HepG2 (cell line): ENCODE measurements at regions not wholly inside any gene's neighbourhood (a gene's known extent, or its start where the extent isn't known, plus 50 kb on each side); places are given as distances from the start of the nearest gene placed in this dataset.

ENCODE experiments used
- ARHGAP35 ChIP-seq: sonication (generic); formaldehyde crosslinking; IDR thresholded peaks from 2 replicates; pipeline ENCODE4 v1.9.0; 2022; ENCODE audit warnings: mild to moderate bottlenecking, inconsistent platforms, moderate library complexity, missing genetic modification reagents, borderline replicate concordance
- BCL6 ChIP-seq: IDR thresholded peaks from 2 replicates; pipeline ENCODE4 v1.6.1; 2016; ENCODE audit warnings: missing genetic modification reagents, missing compliant biosample characterization
- BRF2 ChIP-seq: sonication (generic); formaldehyde crosslinking; IDR thresholded peaks from 2 replicates; pipeline ENCODE4 v1.8.1; 2022; ENCODE audit warnings: mild to moderate bottlenecking, missing genetic modification reagents
- ELF1 ChIP-seq: sonication (generic); formaldehyde crosslinking; IDR thresholded peaks from 2 replicates; pipeline ENCODE4 v1.4.0; 2020; ENCODE audit warnings: missing genetic modification reagents
- GTF3A ChIP-seq: sonication (generic); formaldehyde crosslinking; conservative IDR thresholded peaks from 2 replicates; pipeline ENCODE4 v1.4.0; 2020; ENCODE audit warnings: mild to moderate bottlenecking, missing genetic modification reagents
- HNF1B ChIP-seq: sonication (generic); formaldehyde crosslinking; IDR thresholded peaks from 2 replicates; pipeline ENCODE4 v1.5.1; 2020; ENCODE audit warnings: mild to moderate bottlenecking, moderate library complexity, missing genetic modification reagents
- HOXA5 ChIP-seq: sonication (generic); formaldehyde crosslinking; IDR thresholded peaks from 2 replicates; pipeline ENCODE4 v1.4.0; 2020; ENCODE audit warnings: missing genetic modification reagents
- HOXA7 ChIP-seq: sonication (generic); formaldehyde crosslinking; IDR thresholded peaks from 2 replicates; pipeline ENCODE4 v1.8.1; 2022; ENCODE audit warnings: mild to moderate bottlenecking, missing genetic modification reagents, moderate library complexity
- IKZF5 ChIP-seq: IDR thresholded peaks from 2 replicates; pipeline ENCODE4 v1.6.1; 2018; ENCODE audit warnings: missing genetic modification reagents, mild to moderate bottlenecking, missing compliant biosample characterization
- KMT2A ChIP-seq: sonication (generic); formaldehyde crosslinking; IDR thresholded peaks from 2 replicates; pipeline ENCODE4 v1.4.0; 2020; ENCODE audit warnings: missing genetic modification reagents
- MAZ ChIP-seq, 2 experiments: sonication (generic) in 1 of 2; formaldehyde crosslinking in 1 of 2; IDR thresholded peaks; 2 replicates each; pipeline versions ENCODE4 v1.5.0 to v1.6.1; 2012 to 2020; ENCODE audit warnings: low read depth in 2 of 2, mild to moderate bottlenecking in 2 of 2, borderline replicate concordance in 1 of 2, improper control_type of control experiment in 1 of 2, low read length in 1 of 2, missing genetic modification reagents in 1 of 2, moderate library complexity in 1 of 2
- MED1 ChIP-seq: sonication (generic); formaldehyde crosslinking; IDR thresholded peaks from 2 replicates; pipeline ENCODE4 v1.4.0; 2020; ENCODE audit warnings: missing genetic modification reagents
- PAF1 ChIP-seq: IDR thresholded peaks from 2 replicates; pipeline ENCODE4 v1.6.1; 2016; ENCODE audit warnings: missing genetic modification reagents, missing compliant biosample characterization
- PBX2 ChIP-seq: IDR thresholded peaks from 2 replicates; pipeline ENCODE4 v1.6.1; 2016; ENCODE audit warnings: control low read depth
- POGZ ChIP-seq: sonication (generic); formaldehyde crosslinking; IDR thresholded peaks from 2 replicates; pipeline ENCODE4 v1.4.0; 2020; ENCODE audit warnings: mild to moderate bottlenecking, missing genetic modification reagents
- RARA ChIP-seq: IDR thresholded peaks from 2 replicates; pipeline ENCODE4 v1.6.1; 2016; ENCODE audit warnings: missing genetic modification reagents, missing compliant biosample characterization
- SALL1 ChIP-seq: sonication (generic); formaldehyde crosslinking; IDR thresholded peaks from 2 replicates; pipeline ENCODE4 v1.8.0; 2022; ENCODE audit warnings: mild to moderate bottlenecking, missing genetic modification reagents
- SRSF4 ChIP-seq: fragments of 200-400 bp; formaldehyde crosslinking; IDR thresholded peaks from one replicate; pipeline ENCODE4 v1.6.1; 2018; ENCODE audit warnings: mild to moderate bottlenecking, low read depth, low read length, moderate library complexity; ENCODE audit not compliant: poor library complexity, severe bottlenecking
- ZBTB1 ChIP-seq: sonication (generic); formaldehyde crosslinking; IDR thresholded peaks from 2 replicates; pipeline ENCODE4 v1.4.0; 2020; ENCODE audit warnings: missing genetic modification reagents, borderline replicate concordance
- ZBTB42 ChIP-seq: sonication (generic); formaldehyde crosslinking; IDR thresholded peaks from 2 replicates; pipeline ENCODE4 v1.5.0; 2020; ENCODE audit warnings: mild to moderate bottlenecking, missing genetic modification reagents
- ZFYVE20 ChIP-seq: sonication (generic); formaldehyde crosslinking; IDR thresholded peaks from 2 replicates; pipeline ENCODE4 v1.8.0; 2023; ENCODE audit warnings: low read depth, mild to moderate bottlenecking, moderate library complexity, missing genetic modification reagents, borderline replicate concordance
- ZNF558 ChIP-seq: sonication (generic); formaldehyde crosslinking; IDR thresholded peaks from 2 replicates; pipeline ENCODE4 v1.9.0; 2022; ENCODE audit warnings: mild to moderate bottlenecking, missing genetic modification reagents, borderline replicate concordance
- ZNF567 ChIP-seq: sonication (generic); formaldehyde crosslinking; IDR thresholded peaks from 2 replicates; pipeline ENCODE4 v1.8.1; 2023; ENCODE audit warnings: mild to moderate bottlenecking, missing genetic modification reagents, borderline replicate concordance
- ZNF615 ChIP-seq: sonication (generic); formaldehyde crosslinking; IDR thresholded peaks from 2 replicates; pipeline ENCODE4 v1.5.0; 2020; ENCODE audit warnings: mild to moderate bottlenecking, missing genetic modification reagents, borderline replicate concordance
- ZNF644 ChIP-seq: IDR thresholded peaks from 2 replicates; pipeline ENCODE4 v1.6.1; 2016; ENCODE audit warnings: low read depth
- ZNF768 ChIP-seq: sonication (generic); formaldehyde crosslinking; IDR thresholded peaks from 2 replicates; pipeline ENCODE4 v1.4.0; 2020; ENCODE audit warnings: missing genetic modification reagents
- ZNF776 ChIP-seq: sonication (generic); formaldehyde crosslinking; IDR thresholded peaks from 2 replicates; pipeline ENCODE4 v1.4.0; 2020; ENCODE audit warnings: mild to moderate bottlenecking, missing genetic modification reagents

- TF ChIP-seq ZNF768 (CRISPR knock-in tag) (no peak), HOXA7 (CRISPR knock-in tag) (no peak), PAF1 (CRISPR knock-in tag) (no peak), PBX2 (CRISPR knock-in tag) (peak; percentile 59), HOXA5 (peak; percentile 89), BRF2 (CRISPR knock-in tag) (no peak), ZNF567 (CRISPR knock-in tag) (no peak), ARHGAP35 (CRISPR knock-in tag) (no peak), MED1 (CRISPR knock-in tag) (0 out of 2 replicates have a peak, but pooled peaks have one; percentile 39), ZFYVE20 (CRISPR knock-in tag) (no peak), KMT2A (CRISPR knock-in tag) (no peak), ZNF776 (no peak), ZNF615 (CRISPR knock-in tag) (no peak), ZBTB42 (CRISPR knock-in tag) (no peak), RARA (no peak), HNF1B (0 out of 2 replicates have a peak, but pooled peaks have one; percentile 32), ZNF644 (peak; percentile 60; the same call in 1 of the 2 replicates), SRSF4 (no peak), BCL6 (no peak), MAZ (IDR thresholded peaks at IDR 0.05; ENCODE audit: borderline replicate concordance, low read depth, low read length) (no peak), MAZ (CRISPR knock-in tag; IDR thresholded peaks at IDR 0.05; ENCODE audit: low read depth) (no peak), SALL1 (CRISPR knock-in tag) (peak; percentile 92), GTF3A (CRISPR knock-in tag) (no peak), ELF1 (CRISPR knock-in tag) (no peak), POGZ (peak; percentile 65), IKZF5 (CRISPR knock-in tag) (no peak), ZNF558 (CRISPR knock-in tag) (no peak), ZBTB1 (no peak)
These were observed 141.9 kb upstream of the LGALSL start (continued) for GRCh38 chr2:64311948-64312621.
